HPDE6-E6E7 (cell line): ENCODE measurements at regions not wholly inside any gene's neighbourhood (a gene's known extent, or its start where the extent isn't known, plus 50 kb on each side); places are given as distances from the start of the nearest gene placed in this dataset.
"Not testable (repeated sequence)": the region's sequence is repeated elsewhere in the genome, so short reads cannot be mapped to it uniquely, and the experiment has no call there.

ENCODE experiments used
- DNase-seq: peaks from one replicate; pipeline ENCODE4 v3.0.0; 2011; ENCODE audit warnings: missing footprints; ENCODE audit errors: extremely low spot score

DNA sequence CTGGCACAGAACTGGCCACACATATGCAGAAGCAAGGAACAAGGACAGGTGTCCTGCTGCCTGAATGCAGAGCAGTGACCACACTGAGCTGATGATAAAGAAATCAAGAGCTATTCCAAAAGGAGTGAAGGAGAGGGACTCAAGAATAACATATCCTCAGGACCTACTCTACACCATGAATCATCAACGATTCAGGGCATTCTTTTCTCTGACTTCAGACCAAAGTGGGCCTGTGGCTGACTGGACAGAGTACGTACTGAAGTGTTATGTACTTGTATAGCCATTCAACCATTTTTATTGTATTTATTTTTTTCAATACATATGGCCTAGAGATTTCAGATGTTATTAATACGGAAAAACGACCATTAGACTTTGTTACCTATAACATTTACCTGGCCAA is 177.5 kb upstream of the TMTC1 start:
- DNase-seq: no peak

DNA sequence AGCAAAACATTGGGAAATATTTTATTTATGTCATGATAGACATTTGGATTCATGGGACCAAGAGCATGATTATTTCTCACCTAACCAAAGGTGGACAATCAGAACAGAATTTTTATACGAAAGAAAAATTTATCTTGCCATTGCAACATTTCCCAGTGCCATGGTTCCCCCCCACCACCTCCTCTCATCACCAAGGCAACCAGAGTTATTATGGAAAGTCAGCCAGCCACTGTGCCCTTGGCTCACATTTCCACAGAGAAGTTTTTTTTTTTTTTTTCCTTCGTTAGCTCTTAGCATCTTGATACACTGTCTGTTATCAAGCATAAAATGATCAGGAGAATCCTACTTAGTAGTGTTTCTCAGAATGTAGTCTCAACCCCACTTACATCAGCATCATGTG is 176.4 kb upstream of the TMTC1 start:
- no peak for DNase-seq

GRCh38 chr12:29957835-29958234 is 174.1 kb upstream of the TMTC1 start:
- DNase-seq: no peak

- DNase-seq: no peak
Observed at GRCh38 chr12:29945904-29946303, 162.2 kb upstream of the TMTC1 start.

- no peak for DNase-seq
Observed at GRCh38 chr12:29944269-29945000, 160.7 kb upstream of the TMTC1 start.

DNA sequence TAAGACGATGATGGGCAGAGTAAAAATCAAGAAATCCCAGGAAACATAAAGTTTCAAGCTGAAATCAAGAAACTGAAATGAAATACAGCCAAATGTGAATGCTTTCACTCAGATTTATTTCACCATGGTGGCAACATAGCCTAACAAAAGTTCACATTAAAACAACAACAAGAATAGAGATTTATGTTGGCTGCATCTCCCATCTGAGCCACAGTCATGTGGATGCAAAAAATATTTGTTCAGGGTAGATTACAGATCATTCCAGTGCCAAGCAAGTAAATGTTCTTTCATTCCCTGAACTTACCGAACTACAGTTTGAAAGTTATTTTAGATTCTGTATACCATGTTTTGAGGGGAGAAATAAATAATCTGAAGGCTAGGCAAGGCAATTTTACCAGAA is 159.9 kb upstream of the TMTC1 start:
- DNase-seq: no peak

DNA sequence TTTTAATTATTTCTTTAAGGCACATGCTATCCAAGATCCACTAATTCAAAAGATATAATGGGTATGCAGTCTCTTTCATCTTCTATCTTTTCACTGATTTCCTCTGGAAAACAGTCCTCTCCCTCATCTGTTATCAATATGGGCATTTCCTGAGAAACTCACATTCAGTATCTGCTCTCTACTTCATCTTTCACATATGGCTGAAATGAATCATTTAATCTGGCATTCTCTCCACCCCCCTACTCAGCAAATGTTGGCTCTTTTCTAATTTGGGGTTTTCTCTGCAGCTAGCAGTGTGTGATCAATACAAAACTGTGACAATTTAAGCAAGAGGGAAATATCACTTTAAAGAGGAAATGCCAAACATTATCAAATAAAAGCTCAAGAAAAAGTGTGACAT is 157.1 kb upstream of the TMTC1 start:
- DNase-seq: no peak

DNA sequence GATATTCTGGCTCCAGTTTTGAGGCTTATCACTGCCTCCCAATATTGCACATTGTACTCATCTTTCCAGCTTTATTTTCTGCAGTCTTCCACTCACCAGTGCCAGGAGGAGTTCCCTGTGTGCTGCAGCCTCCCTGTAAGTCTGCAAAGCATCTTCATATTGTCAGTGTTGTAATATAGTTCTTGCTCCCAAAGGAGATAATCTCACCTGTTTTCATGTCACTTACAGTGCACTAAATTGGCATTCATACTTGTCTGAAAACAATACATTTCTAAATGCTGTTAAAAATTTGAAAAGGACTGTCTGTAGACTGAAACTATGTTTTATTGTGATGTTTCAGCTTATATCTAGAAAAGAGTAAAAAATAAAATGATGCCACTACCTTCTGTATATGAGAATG is 146.8 kb upstream of the TMTC1 start:
- DNase-seq: no peak

- DNase-seq: no peak
Observed at GRCh38 chr12:29929295-29929694, 145.6 kb upstream of the TMTC1 start.

GRCh38 chr12:29921307-29921706 is 137.6 kb upstream of the TMTC1 start:
- peak; percentile 1 for DNase-seq

DNA sequence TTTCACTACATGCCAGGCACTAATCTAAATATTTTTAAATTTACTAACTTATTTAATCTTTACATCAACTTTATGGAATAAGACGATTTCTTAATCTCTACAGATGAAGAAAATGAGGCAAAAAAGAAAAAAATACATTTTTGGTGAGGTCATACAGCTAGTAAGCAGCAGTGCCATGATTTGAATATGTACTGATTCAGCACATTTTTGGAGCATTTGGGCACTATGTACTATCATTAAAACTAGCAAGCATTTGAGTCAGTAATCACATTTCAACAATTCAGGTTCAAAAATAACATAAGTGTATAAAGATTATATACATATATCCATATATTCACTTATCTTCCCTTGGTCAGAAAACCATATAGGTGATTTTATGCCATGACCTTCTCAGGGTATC is 124.4 kb upstream of the TMTC1 start:
- no peak for DNase-seq

GRCh38 chr12:29907461-29907860 is 123.7 kb upstream of the TMTC1 start:
- no peak for DNase-seq

DNA sequence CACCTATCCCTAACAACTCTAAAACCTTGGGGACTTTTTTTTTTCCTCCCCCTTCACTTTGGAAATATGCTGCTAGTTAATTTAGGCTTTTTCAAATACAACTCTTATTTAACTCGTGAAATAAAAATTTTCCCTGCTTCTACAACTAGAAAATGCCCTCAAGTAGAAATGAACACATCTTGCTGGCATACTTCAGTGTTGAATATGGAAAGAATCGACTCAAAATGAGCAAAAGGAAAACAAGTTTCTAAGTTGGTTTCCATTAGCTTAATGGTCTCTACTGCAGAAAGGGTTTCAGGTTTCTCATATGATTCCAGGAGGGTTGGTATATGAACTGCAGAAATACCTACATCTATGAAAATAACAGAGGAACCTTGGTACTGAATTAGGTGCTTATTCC is 118.3 kb upstream of the TMTC1 start:
- no peak for DNase-seq

DNA sequence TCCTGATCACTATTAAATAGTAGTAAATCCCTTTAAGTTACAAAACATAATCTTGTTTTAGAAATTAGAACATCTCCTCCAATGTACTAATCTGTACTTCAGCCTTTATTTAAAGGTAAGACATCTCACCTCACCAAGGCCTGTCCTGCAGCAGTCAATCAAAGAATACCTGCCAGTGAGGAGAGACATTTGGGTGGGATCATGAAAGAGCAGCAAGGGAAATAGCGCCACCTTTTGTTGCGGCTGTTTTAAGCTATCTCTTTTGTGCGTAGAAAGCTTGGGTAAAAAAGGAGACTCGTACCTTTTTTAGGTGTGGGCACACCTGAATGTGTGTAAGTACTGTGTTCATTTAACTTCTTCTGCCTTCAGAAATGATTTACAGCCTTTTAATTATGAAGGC is 117.8 kb upstream of the TMTC1 start:
- DNase-seq: no peak

- no peak for DNase-seq
Observed at GRCh38 chr12:29899212-29899931, 115.6 kb upstream of the TMTC1 start.

GRCh38 chr12:29895966-29896365 is 112.2 kb upstream of the TMTC1 start:
- DNase-seq: no peak

DNA sequence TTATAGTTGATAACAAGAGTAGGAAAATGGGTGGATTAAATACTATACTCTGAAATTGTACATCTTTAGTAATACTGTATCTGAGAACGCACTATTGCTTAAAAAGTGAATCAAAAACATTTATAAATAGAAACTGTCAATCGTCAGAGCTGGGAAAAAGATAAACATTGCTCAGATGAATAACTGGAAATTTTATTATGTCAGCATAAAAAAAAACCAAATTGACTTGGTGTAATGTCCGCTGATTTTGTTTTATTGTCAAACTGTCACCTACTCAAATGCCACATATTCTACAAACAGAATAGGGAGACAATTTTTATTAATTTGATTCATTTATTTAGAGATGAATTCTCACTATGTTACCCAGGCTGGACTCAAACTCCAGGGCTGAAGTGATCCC is 109.3 kb upstream of the TMTC1 start:
- DNase-seq: no peak

DNA sequence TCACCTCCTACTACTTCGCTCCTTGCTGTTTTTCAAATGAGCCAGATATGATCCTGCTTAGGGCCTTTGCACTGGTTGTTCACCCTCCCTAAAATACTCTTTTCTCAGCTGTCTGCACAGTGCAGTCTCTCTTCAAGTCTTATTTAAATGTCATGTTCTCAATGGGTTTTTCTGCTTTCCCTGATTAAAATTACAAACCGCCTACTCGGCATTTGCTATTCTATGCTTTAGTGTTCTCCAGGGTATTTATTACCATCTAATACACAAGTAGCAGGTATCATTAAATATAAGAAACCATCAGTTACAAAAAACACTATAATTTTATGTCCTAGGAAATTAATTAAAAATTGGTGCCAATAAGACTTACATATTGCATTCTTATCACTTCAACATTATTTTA is 108.0 kb upstream of the TMTC1 start:
- no peak for DNase-seq

DNA sequence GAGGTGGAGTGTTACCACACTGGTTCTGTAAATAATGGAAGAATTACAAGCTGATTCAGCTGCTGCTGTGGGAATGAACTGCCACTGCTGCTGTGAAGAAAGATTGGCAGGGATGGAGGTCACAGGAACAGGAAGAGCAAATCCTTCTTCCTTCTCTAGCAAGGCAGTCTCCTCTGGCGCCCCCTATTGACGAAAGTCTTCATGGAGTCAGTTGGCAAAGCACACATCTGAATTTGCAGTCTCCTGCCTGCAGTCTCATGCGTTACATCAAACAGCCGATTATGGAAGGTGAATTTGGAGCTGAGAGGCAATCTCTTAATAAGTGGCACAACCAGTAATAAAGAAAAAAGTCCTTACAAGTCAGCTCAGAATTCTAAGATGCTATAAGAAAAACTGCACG is 106.0 kb upstream of the TMTC1 start:
- DNase-seq: no peak

GRCh38 chr12:29888777-29889176 is 105.0 kb upstream of the TMTC1 start:
- no peak for DNase-seq

- not testable (repeated sequence) for DNase-seq
Observed at GRCh38 chr12:29884957-29885356, 101.2 kb upstream of the TMTC1 start.

DNA sequence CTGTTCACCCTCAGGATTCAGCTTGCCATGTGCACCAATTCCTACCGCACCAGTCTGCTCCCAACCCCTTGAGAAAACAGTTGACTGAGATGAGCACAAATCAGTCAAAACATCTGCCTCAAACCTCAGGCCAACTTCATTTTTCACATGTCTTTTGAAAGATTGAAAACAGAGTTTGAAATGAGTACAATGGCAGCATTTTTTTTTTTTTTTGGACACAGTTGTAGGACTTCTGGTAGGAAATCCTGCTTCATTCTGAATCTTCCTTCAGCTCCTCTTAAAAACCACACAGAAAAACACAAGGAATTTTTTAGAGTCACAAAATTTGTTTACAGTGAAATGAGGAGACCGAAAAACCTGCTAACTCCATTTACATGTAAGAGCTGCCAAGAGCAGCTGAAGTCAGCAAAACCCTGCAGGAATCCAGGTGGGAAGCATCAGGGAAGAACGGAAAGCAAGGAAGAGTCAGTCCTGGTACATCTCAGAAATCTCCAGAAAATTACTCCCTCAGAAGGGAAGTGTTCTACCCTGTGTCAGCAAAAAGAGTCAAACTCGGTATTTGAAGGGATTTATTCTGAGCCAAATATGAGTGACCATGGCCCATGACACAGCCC is 100.3 kb upstream of the TMTC1 start:
- no peak for DNase-seq

- no peak for DNase-seq
Observed at GRCh38 chr12:29883525-29883924, 99.8 kb upstream of the TMTC1 start.
